HG03442 (cell line): ENCODE measurements at regions not wholly inside any gene's neighbourhood (a gene's known extent, or its start where the extent isn't known, plus 50 kb on each side); places are given as distances from the start of the nearest gene placed in this dataset.

Experiments
- ATAC-seq: cut with Tn5 transposase; IDR thresholded peaks from one replicate; pipeline ENCODE4 v1.9.1; 2021; ENCODE audit warnings: mild to moderate bottlenecking, moderate library complexity; ENCODE audit not compliant: unreplicated experiment

GRCh38 chr16:62406387-62406786 is 370.1 kb upstream of the CDH8 start:
- ATAC-seq = no peak

- no peak for ATAC-seq
Observed at GRCh38 chr16:62404842-62405611, 368.8 kb upstream of the CDH8 start.

- no peak for ATAC-seq
Observed at GRCh38 chr16:62392698-62393097, 356.5 kb upstream of the CDH8 start.

- ATAC-seq = no peak
Observed at GRCh38 chr16:62391940-62392339, 355.7 kb upstream of the CDH8 start.

- no peak for ATAC-seq
Observed at GRCh38 chr16:62391134-62391533, 354.9 kb upstream of the CDH8 start.

GRCh38 chr16:62390214-62390613 is 354.0 kb upstream of the CDH8 start:
- no peak for ATAC-seq

GRCh38 chr16:62386411-62386810 is 350.2 kb upstream of the CDH8 start:
- ATAC-seq = no peak

GRCh38 chr16:62383941-62384340 is 347.7 kb upstream of the CDH8 start:
- ATAC-seq = no peak

- no peak for ATAC-seq
Observed at GRCh38 chr16:62370445-62370844, 334.2 kb upstream of the CDH8 start.

GRCh38 chr16:62363501-62363900 is 327.3 kb upstream of the CDH8 start:
- ATAC-seq = no peak

GRCh38 chr16:62353355-62353754 is 317.1 kb upstream of the CDH8 start:
- no peak for ATAC-seq

- no peak for ATAC-seq
Observed at GRCh38 chr16:62342216-62342615, 306.0 kb upstream of the CDH8 start.

GRCh38 chr16:62335356-62335755 is 299.1 kb upstream of the CDH8 start:
- ATAC-seq = no peak

GRCh38 chr16:62321606-62322005 is 285.4 kb upstream of the CDH8 start:
- ATAC-seq = no peak

GRCh38 chr16:62298600-62298999 is 262.4 kb upstream of the CDH8 start:
- ATAC-seq = no peak

- ATAC-seq = no peak
Observed at GRCh38 chr16:62294213-62294972, 258.2 kb upstream of the CDH8 start.

GRCh38 chr16:62288990-62289629 is 252.9 kb upstream of the CDH8 start:
- no peak for ATAC-seq

- ATAC-seq = no peak
Observed at GRCh38 chr16:62280506-62280905, 244.3 kb upstream of the CDH8 start.

- ATAC-seq = no peak
Observed at GRCh38 chr16:62277942-62278341, 241.7 kb upstream of the CDH8 start.

- ATAC-seq = no peak
Observed at GRCh38 chr16:62276637-62277036, 240.4 kb upstream of the CDH8 start.

- no peak for ATAC-seq
Observed at GRCh38 chr16:62272035-62272434, 235.8 kb upstream of the CDH8 start.

- no peak for ATAC-seq
Observed at GRCh38 chr16:62261760-62262159, 225.5 kb upstream of the CDH8 start.
